GM23248 (cell line): ENCODE measurements at regions not wholly inside any gene's neighbourhood (a gene's known extent, or its start where the extent isn't known, plus 50 kb on each side); places are given as distances from the start of the nearest gene placed in this dataset.

ENCODE experiments used
- EZH2 ChIP-seq: fragments of 200-600 bp; sonication (generic); IDR thresholded peaks from 2 replicates; pipeline ENCODE4 v1.6.1; 2018; ENCODE audit warnings: antibody characterized with exemption, mild to moderate bottlenecking; ENCODE audit not compliant: insufficient read depth, poor library complexity, severe bottlenecking
- EZH2phosphoT487 ChIP-seq: fragments of 200-600 bp; sonication (generic); IDR thresholded peaks from 2 replicates; pipeline ENCODE4 v1.6.1; 2018; ENCODE audit warnings: antibody characterized with exemption, moderate library complexity, mild to moderate bottlenecking, low read depth; ENCODE audit not compliant: insufficient read depth

GRCh38 chr7:98737176-98737575 lies 120.1 kb downstream of the NPTX2 start:
- TF ChIP-seq EZH2phosphoT487 (no peak), EZH2 (no peak)
